NCI-H1417 treated with DMSO at 0.1 percent for 48 hours (cell line): ENCODE measurements at regions not wholly inside any gene's neighbourhood (a gene's known extent, or its start where the extent isn't known, plus 50 kb on each side); places are given as distances from the start of the nearest gene placed in this dataset.

Experiments
- DNase-seq: peaks from one replicate; lab custom pipeline; 2025; lab: John Stamatoyannopoulos, UW

DNA sequence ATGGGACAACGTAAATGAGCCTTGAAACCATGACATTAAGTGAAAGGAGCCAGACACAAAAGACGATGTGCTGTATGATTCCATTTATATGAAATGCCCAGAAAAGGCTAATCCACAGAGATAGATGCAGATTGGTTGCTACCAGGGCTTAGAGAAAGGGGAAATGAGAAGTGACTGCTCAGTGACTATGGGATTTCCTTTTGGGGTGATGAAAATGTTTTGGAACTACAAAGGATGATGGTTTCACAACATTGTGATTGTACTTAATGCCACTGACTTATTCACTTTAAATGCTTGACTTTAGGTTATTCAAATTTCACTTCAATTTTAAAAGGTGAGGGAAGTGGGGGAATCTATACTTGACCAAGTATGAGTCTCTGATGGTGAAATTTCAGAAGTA is 414.3 kb downstream of the SETD4 start:
- DNase-seq = no peak

DNA sequence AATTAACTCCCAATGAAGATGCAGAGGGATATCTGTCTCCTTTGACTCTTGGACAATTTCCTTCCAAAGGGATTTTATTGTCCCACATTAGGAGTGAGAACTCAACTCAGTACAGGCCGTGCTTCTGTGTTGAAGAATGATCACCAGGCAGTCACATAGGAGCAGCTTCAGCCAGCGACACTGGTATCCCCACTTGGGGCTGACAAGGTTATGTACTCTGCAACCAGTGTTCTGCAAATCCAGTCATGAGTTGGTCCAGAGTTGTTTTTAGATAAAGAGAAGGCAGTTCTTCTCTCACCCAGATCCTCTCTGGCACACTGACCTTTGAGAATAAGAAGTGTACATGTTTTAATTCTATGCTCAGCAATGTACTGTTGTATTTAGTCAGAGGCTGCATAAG is 415.8 kb downstream of the SETD4 start:
- DNase-seq = no peak

DNA sequence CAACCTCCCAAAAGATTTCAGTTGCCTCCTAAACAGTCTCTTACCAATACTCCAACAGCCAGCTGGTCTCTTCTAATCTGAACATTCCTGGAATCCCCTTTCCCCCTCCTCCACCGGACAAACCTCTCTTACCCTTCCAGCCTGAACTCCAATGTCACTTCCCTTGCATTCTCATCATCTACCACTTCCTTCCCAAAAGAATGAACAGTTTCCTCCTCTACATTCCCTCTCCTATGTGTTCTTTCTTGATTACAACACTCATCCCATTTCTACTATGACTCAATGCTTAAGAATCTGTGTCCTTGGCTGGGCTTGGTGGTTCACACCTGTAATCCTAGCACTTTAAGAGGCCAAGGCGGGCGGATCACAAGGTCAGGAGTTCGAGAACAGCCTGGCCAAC is 417.1 kb downstream of the SETD4 start:
- DNase-seq = no peak

DNA sequence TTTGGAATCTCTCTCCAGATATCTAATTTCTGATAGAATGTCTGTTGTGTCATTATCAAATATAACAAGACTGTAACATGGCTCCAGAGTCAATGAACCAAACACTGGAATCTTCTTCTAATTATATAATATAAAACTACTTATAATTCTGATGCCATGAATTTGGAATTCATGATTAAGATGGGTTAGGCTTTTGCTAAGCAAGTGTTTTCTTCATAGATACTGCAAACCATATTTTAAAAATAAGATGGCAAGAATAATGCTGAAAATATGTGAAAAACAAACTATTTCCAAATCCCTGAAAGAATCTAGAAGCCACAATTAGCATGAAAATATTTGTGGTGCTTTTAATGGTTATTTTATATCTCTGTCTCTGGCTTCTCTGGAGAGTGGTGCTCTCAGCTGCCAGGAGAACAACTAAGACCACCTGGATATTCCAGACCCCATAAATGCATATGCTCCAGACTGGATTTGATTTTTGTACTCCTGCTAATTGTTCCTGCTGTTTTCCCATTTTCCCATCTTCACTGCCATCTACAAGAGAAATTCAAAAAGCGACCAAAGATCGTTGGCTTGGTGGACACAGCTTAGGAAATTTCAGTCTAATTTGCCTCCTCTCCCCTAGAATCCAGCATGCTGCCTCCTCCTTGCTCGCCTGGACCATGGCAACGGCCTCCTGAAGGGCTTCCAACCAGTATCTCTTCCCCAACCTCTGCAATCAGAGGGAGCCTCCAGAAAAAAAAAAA is 418.9 kb downstream of the SETD4 start:
- no peak for DNase-seq

DNA sequence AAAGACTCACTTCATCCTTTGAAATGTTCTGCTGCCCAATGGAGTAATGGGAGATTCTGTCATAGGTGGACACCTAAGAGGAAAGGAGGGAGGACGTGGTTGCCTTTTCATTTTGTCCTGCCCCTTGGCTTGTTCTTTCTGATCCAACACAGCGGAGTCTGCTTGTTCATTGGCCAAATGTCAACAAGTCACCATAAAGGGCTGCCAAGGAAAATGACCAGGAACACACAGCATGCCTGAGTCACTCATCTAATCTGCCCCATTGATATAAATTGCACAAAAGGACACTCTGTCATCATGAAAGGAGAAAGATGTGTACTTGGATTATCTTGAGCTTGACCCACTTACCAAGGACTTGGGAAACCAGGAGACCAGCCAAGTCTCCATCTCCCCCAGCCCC is 422.9 kb downstream of the SETD4 start:
- no peak for DNase-seq

DNA sequence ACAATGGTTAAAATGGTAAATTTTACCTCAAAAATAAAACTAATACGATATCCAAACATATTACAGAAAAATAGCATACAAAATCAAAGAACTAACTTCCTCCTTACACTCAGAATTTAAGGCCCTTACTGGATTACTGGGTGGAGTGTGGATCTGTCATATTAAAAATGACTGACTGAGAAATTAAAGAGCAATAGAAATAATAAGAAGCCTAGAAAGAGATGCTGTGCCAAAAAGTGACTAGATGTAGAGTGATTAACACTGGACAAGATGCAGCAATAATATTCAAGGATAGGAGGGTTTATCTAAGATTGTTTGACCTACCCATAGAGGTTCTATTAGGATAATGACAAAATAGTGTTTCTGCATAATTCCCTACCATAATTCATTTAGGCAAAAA is 424.3 kb downstream of the SETD4 start:
- no peak for DNase-seq

DNA sequence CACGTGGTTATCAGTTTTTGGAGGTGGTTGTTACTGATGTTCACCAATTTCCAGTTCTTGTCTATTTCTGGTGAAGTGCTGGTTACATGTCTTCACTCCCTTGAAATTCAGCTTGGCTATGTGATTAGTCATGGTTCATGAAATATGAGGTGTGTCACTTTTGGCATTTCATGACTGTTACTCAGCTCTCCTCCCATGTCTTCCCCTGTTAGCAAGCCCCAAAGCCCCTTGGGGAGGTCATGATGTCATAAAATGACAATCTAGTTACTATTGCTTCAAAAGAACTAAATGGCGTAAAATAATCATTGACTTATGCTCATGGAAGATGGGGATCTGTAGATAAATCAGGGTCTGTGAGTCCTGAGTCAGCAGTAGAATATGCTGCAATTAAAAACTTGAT is 425.1 kb downstream of the SETD4 start:
- DNase-seq = no peak

DNA sequence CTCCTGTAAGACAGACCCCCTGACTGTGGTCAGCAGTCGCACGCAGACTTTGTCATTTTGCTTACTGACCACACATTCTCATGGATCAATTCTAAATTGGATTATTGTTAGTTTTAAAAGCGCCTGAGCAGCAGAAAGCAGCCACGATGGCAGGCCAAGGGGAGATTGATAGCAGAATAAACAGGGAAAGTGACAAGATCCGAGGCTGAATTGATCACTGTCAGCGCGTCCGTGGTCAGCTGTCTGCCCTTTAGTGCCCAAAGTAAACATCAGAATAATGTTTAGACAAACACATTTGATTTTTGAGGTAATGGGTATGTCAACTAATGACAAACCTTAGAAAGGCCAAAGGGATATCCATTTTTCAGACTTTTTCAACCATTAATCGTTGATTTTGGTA is 426.8 kb downstream of the SETD4 start:
- no peak for DNase-seq

DNA sequence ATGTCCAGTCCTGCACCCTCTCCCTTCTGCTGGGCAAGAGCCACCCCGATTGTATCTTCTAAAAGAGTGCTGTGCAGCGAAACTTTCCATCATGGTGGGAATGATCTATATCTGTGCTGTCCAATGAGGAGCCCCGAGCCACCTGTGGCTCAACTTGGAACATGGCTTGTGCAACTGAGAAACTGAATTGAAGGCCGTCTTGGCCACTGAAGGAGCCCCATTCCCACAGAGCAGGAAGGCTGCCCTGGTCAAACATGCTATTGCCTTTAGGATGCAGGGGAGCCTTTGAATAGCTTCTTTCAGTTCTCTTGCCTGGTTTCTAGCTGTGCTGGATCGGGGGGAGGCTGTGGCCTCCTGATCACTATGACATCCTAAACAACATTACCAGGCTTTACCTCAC is 427.6 kb downstream of the SETD4 start:
- no peak for DNase-seq

DNA sequence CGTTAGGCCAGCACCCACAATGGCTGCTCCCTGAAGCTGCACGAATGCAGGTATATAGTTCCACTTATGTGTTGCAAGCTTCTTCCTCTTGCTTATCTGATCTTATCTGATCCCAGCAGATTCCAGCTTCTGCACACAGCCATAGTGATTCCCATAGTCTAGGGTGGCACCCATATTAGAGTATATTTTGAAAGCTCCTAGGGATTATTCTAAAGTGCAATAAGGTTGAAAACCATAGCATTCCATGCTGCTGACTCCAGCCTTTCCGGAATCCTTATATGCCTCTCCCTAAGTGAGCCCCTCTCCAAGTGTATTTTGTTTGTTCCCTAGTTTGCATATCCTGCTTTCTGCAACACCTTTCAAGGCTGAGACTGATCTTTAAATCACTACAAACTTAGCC is 432.0 kb downstream of the SETD4 start:
- DNase-seq = no peak

DNA sequence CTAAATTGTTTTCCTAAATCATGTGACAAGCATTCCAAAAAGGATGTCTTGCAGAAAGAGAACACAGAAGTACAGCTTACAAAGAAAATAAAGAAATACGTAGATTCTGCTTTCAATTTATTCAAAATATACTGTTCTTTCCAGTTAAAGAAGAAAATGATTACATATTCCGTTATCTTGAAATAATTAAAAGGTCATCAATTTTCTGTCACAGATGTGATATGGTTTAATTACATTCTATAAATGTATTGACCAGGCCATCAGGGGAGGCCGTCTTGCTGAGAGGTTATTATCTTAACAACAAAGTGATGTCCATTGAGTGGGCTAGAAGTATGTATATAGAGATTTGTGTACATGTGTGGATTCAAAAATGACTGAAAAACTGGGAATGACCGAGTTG is 432.9 kb downstream of the SETD4 start:
- no peak for DNase-seq

DNA sequence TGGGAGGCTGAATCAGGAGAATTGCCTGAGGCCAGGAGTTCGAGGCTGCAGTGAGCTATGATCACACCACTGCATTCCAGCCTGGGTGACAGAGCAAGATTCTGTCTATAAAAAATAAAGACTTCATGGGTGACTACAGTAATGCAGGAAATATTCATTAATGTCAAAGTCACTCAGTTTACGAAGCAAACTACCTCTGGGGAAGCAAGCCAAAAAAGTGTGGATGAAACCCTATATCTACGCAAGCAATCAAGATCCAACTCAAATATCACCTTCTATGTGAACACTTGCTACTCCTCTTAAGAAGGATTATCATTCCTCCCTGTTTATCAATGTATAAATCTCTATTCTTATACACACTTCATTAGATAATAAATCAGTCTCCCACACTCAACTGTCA is 434.8 kb downstream of the SETD4 start:
- no peak for DNase-seq

DNA sequence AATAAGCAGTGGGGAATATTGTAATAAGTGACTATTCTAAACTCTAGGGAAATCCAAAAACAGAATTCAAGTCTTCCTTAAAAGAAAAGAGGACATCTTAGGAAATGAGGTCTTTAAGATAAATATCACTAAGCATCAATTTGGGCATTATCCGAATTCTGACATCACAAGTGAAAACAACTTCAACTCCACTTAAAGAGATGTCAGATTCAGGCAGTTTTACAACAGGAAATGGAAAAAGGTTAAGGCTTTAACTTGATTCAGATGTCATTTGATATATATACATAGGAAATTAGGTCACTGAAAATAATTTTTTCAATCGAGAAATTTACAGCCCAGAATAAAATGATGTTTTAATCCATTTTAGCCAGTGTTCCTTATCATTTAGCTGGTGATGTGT is 435.4 kb downstream of the SETD4 start:
- DNase-seq = no peak

DNA sequence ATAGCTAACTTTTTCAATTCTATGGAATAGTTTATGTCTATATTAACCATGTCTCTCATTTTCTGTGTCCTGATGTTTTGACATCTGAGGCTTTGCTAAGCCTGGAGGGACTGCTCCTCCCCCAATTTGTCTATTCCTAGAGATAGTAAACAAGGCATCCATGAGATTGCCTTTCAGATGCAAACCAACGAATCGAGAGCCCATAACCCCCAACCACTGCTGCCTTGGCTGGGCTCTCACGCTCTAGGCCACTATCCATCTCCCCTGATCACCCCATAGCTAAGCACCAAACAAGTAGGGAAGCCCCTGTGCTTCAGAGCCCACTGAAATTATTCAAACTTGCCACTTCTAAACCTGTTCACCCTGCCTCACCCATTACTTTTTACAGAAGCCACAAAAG is 437.7 kb downstream of the SETD4 start:
- DNase-seq = no peak

DNA sequence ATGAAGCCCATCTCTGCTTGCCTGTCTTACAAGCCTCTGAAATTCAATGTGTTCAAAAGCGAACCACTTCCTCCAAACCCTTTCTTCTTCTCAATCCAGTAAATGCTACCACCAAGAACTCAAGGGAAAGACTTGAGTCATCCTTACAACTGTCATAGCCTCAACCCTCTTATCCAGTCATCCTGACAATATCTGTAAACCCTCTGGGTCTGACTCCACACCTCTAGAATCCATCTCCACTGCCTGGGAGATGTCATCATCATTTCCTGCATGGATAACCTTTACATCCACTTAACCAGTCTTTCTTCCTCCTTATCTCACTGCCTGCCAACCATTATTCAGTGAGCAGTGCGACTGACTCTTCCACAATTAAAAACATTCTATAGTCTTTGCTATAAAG is 441.1 kb downstream of the SETD4 start:
- DNase-seq = no peak

DNA sequence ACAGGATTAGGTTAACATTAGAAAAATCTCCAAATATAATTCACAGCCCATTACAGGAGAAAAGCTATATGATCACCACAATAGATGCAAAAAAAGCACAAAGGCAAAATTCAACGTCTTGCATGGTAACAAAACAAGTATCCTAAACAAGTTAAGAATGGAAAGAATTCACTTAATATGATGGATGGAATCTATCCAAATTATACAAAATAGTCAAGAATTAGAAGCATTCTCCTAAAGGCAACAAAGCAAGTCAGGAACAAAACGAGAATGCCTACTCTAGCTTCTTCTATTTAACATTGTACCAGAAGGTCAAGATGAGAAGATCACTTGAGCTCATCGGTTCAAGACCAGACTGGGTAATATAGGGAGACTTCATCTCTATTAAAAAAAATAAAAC is 442.8 kb downstream of the SETD4 start:
- DNase-seq = no peak

DNA sequence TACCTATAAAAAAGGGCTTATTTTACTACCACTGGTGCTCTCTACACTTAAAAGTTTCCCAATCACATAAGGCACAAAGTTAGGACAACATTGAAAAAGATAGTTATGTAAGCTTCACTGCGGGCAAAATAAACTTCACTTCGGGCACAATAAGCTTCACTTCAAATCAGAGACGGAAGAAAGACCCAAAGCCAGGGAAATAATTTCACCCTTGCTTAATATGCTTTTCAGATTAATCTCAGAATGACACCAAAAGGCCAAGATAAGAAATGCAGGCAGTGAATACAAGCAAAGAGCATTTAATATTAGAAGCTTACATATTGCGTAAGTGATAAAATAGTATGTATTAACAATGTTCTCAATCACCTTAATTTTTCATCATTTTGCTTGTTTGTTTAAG is 444.2 kb downstream of the SETD4 start:
- no peak for DNase-seq

DNA sequence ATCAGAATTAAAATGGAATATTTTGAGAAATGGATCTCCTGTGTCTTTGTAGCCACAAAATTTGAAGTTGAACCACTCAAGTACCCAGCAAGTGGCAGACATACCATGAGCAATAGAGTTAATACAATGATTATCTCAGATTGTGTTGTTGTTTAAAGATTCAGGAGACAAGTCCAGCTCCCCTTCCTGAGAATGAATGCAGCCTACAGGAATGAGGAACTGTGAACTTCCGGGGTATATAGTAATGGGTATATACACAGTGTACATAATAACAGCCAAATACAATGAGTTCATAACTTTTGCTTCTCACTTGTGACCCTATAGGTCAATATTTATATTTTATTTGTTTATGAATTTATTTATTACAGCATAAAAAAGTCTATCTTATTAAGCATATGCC is 445.0 kb downstream of the SETD4 start:
- DNase-seq = no peak

DNA sequence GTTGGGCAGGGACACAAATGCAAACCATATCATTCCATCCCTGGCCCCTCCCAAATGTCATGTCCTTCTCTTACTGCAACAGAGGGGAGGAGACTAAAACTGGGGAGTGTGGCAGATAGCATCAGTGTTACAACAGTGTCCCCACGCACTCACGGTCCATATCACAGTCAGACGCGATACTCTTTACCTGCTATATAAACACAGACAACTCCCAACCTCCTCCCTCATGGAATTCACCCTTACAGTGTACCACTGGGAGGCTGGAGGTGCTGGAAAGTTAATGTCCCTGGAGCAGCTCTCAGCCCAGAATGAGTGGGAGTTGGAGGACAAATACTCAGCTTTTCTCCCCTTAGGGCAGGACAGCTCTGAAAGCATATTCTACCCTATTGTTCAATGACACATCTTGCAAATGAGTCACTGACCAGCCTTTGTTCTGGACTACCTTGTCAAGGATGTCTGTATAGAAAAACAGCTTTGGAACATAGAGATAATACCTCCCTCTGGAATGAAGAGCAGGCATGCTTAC is 445.9 kb downstream of the SETD4 start:
- no peak for DNase-seq

DNA sequence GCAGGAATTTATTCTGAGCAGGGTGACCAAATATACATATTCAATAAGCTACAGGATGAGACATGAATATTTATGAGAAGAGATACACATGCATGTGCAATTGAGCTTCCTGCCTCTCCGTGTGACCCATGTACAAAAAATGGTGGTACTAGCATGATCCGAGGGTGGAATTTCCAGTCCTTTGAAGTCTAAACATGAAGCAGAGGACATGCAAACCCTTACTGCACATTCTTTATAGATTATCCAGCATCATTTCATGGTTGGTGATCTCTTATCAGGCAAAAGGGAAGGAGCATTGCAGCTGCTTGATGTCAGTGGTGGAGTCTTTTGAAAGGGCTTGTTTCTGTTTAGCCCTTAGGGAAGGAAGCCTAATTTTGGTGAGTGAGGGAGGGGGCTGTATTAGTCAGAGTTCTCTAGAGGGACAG is 448.6 kb downstream of the SETD4 start:
- no peak for DNase-seq

DNA sequence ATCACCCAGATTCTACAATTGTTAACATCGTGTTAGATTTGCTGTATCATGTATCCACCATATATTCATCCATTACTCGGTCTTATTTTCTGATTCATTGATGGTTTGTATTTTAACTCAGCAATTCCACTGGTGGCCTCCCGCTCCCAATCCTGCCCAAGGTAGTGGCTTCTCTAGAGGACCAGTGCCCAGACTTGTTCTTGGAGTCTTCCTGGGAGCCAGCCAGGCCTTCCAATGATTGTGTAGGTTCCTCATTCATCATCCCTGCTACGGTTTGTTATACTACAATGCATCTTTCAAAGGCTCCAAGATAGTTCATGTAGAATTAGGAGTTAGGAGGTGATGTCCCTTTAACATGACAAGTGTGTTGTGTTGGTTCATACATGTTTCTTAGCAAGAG is 451.1 kb downstream of the SETD4 start:
- DNase-seq = no peak

DNA sequence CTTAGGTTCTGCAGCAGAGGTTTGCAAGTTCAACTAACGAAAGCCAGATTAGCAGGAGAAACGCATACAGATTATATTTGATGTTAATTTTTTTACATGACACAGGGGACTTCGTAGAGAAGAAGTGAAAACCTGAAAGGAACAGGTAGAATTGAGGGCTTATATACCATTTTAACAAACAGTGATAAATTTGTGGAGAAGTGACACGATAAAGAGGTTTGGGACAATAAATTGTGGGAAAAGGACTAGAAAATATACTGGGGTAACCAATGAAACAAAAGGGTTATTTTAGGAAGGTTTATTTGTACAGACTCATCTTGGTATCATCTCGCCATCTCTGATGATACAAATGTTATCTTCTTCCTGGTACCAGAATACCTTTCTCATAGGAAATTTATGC is 452.9 kb downstream of the SETD4 start:
- no peak for DNase-seq

DNA sequence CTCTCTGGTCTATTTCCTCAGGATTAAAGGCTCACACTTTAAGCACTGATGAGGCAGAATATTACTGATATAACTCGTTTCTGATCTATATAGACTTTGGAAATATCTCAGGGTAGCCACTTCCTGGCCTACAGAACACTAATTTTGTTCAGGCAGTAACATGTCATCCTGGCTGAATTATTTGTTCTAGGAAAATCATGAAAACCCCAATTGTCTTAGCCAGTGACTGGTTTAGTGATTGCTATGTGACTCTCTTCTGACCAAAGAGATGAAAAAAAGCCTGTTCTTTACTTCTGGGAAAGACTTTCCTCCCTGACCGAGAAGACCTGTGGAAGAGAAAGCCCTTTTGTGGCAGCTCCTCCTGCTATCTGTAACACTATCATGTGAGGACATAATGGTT is 453.7 kb downstream of the SETD4 start:
- no peak for DNase-seq

DNA sequence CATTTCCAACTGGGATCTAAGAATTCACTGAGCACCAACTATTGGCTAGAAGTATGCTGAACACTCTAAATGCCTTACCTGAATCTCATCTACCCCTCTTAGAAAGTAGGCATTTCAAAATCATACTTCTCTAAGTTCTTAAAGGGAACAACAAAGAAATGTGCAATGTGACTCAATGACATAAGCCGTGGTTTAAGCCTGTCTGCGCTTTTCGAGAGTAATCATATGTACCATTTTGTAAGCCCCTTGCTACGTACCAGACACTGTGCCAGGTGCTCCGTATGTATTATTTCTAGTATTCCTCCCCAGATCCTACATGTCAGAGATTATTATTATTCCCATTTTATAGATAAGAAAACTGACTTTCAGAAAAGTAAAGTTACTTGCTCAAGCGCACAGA is 454.2 kb downstream of the SETD4 start:
- DNase-seq = no peak
